Endothelial cell of umbilical vein (primary cell): ENCODE measurements at regions not wholly inside any gene's neighbourhood (a gene's known extent, or its start where the extent isn't known, plus 50 kb on each side); places are given as distances from the start of the nearest gene placed in this dataset.

Experiments used
- BruUV-seq: library from RNA; stranded (reverse); fragments of 400-500 nt; replicated peaks from 2 replicates; lab custom pipeline; 2021; lab: Mats Ljungman, UMichigan
- CTCF ChIA-PET: fragments of 300-600, 350-600 bp; sonication (Branson Sonifier 250); formaldehyde crosslinking; loops from one replicate; lab custom pipeline; 2021; ENCODE audit warnings: antibody characterized with exemption, inconsistent platforms; lab: Charles Lee
- POLR2A ChIA-PET: fragments of 300-600, 350-600 bp; sonication (Branson Sonifier 250); formaldehyde crosslinking; loops from one replicate; lab custom pipeline; 2021; ENCODE audit warnings: antibody characterized with exemption, inconsistent platforms; lab: Charles Lee
- DNase-seq: peaks from one replicate; pipeline ENCODE4 v3.0.0-alpha.2; 2011; ENCODE audit warnings: low read depth, low spot score
- FAIRE-seq: peaks from 2 replicates; lab custom pipeline; 2011; peaks lifted over from hg19 to GRCh38; lab: Jason Lieb, UNC
- H2AFZ ChIP-seq: 2 replicates; pipeline ENCODE4 v1.6.0; 2012; ENCODE audit warnings: low read depth, low read length, control low read depth, inconsistent platforms
- H3K27ac ChIP-seq: 2 replicates; pipeline ENCODE4 v1.5.1; 2011; ENCODE audit warnings: low read depth, mild to moderate bottlenecking, control low read depth, low read length, moderate library complexity; ENCODE audit not compliant: insufficient read depth
- H3K27me3 ChIP-seq, 2 experiments: 2 replicates each; pipeline versions ENCODE4 v1.6.0 to v1.6.1; 2011; ENCODE audit warnings: low read length in 2 of 2, mixed read lengths in 1 of 2; ENCODE audit not compliant: control insufficient read depth in 2 of 2, insufficient read depth in 2 of 2
- H3K36me3 ChIP-seq, 2 experiments: 2 replicates in 1 of 2; 3 replicates in 1 of 2; pipeline ENCODE4 v1.5.1; 2011; ENCODE audit warnings: low read length in 2 of 2, mild to moderate bottlenecking in 1 of 2, moderate library complexity in 1 of 2; ENCODE audit not compliant: control insufficient read depth in 2 of 2, insufficient read depth in 2 of 2; ENCODE audit errors: extremely low read depth in 1 of 2
- H3K4me1 ChIP-seq: 3 replicates; pipeline ENCODE4 v1.5.1; 2011; ENCODE audit warnings: mild to moderate bottlenecking, low read length; ENCODE audit not compliant: control insufficient read depth, insufficient read depth; ENCODE audit errors: extremely low read depth
- H3K4me2 ChIP-seq: 2 replicates; pipeline ENCODE4 v1.6.1; 2011; ENCODE audit warnings: low read length, control low read depth, mixed read lengths; ENCODE audit not compliant: insufficient read depth
- H3K4me3 ChIP-seq, 3 experiments: fragments of 200-600 bp in 1 of 3; sonication (generic), shearing (Covaris generic) in 1 of 3; replicated peaks in 1 of 3; 2 replicates each; pipeline ENCODE4 v1.5.1; 2011 to 2016; ENCODE audit warnings: control low read depth in 3 of 3, low read length in 3 of 3, mild to moderate bottlenecking in 2 of 3, inconsistent platforms in 1 of 3, low read depth in 1 of 3, moderate library complexity in 1 of 3; ENCODE audit not compliant: insufficient read depth in 1 of 3
- H3K79me2 ChIP-seq: 2 replicates; pipeline ENCODE4 v1.6.0; 2012; ENCODE audit warnings: low read length, inconsistent platforms; ENCODE audit not compliant: control insufficient read depth, insufficient read depth
- H3K9ac ChIP-seq: replicated peaks from 2 replicates; pipeline ENCODE3; 2011; ENCODE audit warnings: low read length, control low read depth; ENCODE audit not compliant: insufficient read depth; ENCODE audit errors: extremely low read depth
- H3K9me1 ChIP-seq: replicated peaks from 3 replicates; pipeline ENCODE4 v1.6.0; 2011; ENCODE audit warnings: mild to moderate bottlenecking, low read length; ENCODE audit not compliant: control insufficient read depth, insufficient read depth; ENCODE audit errors: extremely low read depth
- H3K9me3 ChIP-seq: replicated peaks from 2 replicates; pipeline ENCODE4 v1.5.1; 2012; ENCODE audit warnings: low read length, inconsistent platforms; ENCODE audit not compliant: control insufficient read depth, insufficient read depth
- H4K20me1 ChIP-seq: replicated peaks from 2 replicates; pipeline ENCODE3; 2011; ENCODE audit warnings: mild to moderate bottlenecking, low read length; ENCODE audit not compliant: control insufficient read depth, insufficient read depth; ENCODE audit errors: extremely low read depth
- CTCF ChIP-seq, 2 donors: IDR thresholded peaks; 1 replicate in 1 of 2; 2 replicates in 1 of 2; pipeline ENCODE4 v1.5.1; 2011; ENCODE audit warnings: low read length in 2 of 2, mild to moderate bottlenecking in 2 of 2, moderate library complexity in 2 of 2, control low read depth in 1 of 2, inconsistent platforms in 1 of 2, low read depth in 1 of 2; ENCODE audit not compliant: insufficient read depth in 1 of 2; ENCODE audit errors: extremely low read depth in 1 of 2
- EZH2 ChIP-seq: IDR thresholded peaks from 2 replicates; pipeline ENCODE4 v1.6.1; 2012; ENCODE audit warnings: borderline replicate concordance, low read depth, mild to moderate bottlenecking, moderate library complexity, low read length, inconsistent platforms; ENCODE audit not compliant: severe bottlenecking
- FOS ChIP-seq: IDR thresholded peaks from 2 replicates; pipeline ENCODE4 v1.6.1; 2011; ENCODE audit warnings: mild to moderate bottlenecking, low read length, moderate library complexity, borderline replicate concordance; ENCODE audit not compliant: insufficient read depth
- GATA2 ChIP-seq: IDR thresholded peaks from 2 replicates; pipeline ENCODE4 v1.7.0; 2011; ENCODE audit warnings: low read depth, mild to moderate bottlenecking, moderate library complexity, mixed read lengths, low read length; ENCODE audit not compliant: insufficient read length, insufficient read depth
- JUN ChIP-seq: IDR thresholded peaks from 2 replicates; pipeline ENCODE4 v1.6.1; 2011; ENCODE audit warnings: borderline replicate concordance, low read depth; ENCODE audit not compliant: insufficient read length, insufficient read depth
- MAX ChIP-seq: IDR thresholded peaks from 2 replicates; pipeline ENCODE4 v1.6.1; 2011; ENCODE audit not compliant: insufficient read depth, insufficient read length
- MYC ChIP-seq: IDR thresholded peaks from one replicate; pipeline ENCODE4 v1.6.1; 2011; ENCODE audit warnings: mild to moderate bottlenecking, low read depth, low read length
- POLR2A ChIP-seq: IDR thresholded peaks from 2 replicates; pipeline ENCODE4 v1.6.1; 2012; ENCODE audit warnings: low read depth, mild to moderate bottlenecking, control low read depth, low read length
- POLR2AphosphoS5 ChIP-seq: IDR thresholded peaks from 2 replicates; pipeline ENCODE4 v1.6.1; 2012; ENCODE audit warnings: low read depth, mild to moderate bottlenecking, control low read depth, low read length, moderate library complexity; ENCODE audit not compliant: insufficient read depth
- dilution Hi-C: fragments of 300-500 bp; cut with MboI; formaldehyde crosslinking; loops from one replicate; pipeline ENCODE4 v1.15.0; 2019; ENCODE audit warnings: low sequenced_read_pairs; ENCODE audit not compliant: extremely low pct_ligation_motif_present
- intact Hi-C: fragments of 100-400 bp; cut with micrococcal nuclease; formaldehyde crosslinking; loops from one replicate; pipeline ENCODE4 v1.10.0; 2022

GRCh38 chr5:133683646-133684596 is 71.6 kb upstream of the FSTL4 start:
- H4K20me1 ChIP-seq, result no peaks in the 10 kb centered on the region

More at GRCh38 chr5:133683646-133684596, 71.6 kb upstream of the FSTL4 start:
- no TSS peak for BruUV-seq
- no peak overlapping the region for H3K4me3 ChIP-seq
- no peak for DNase-seq
- ChIA-PET POLR2A (no interaction called here), CTCF (interaction anchor here (1.0 kb wide), 1 partner anchor 11 kb away, joined by 3 read pairs; no protein-coding TSS in a partner anchor)
- no peaks in the 10 kb centered on the region for H3K4me1 ChIP-seq
- H3K27me3 ChIP-seq, result peaks cover 0 to 2% of the 10 kb centered on the region in 2 experiments
- intact Hi-C loops, result no loop called here
- dilution Hi-C loops, result no loop called here
- no peak for FAIRE-seq
- H3K36me3 ChIP-seq, result no peaks in the 10 kb centered on the region
- no peak overlapping the region for H2AFZ ChIP-seq
- no peaks in the 10 kb centered on the region for H3K79me2 ChIP-seq
- no peak overlapping the region for H3K9ac ChIP-seq
- no peak overlapping the region for H3K27ac ChIP-seq
- no peaks in the 10 kb centered on the region for H3K9me1 ChIP-seq
- H3K9me3 ChIP-seq, result no peaks in the 10 kb centered on the region
- no peak for TF ChIP-seq MYC
- no peak for TF ChIP-seq FOS
- no peak for TF ChIP-seq GATA2
- TF ChIP-seq POLR2AphosphoS5, result no peak
- TF ChIP-seq POLR2A, result no peak
- TF ChIP-seq JUN, result no peak
- TF ChIP-seq EZH2, result no peak
- no peak for TF ChIP-seq CTCF (IDR thresholded peaks at IDR 0.05; ENCODE audit: extremely low read depth in 1 of 2, insufficient read depth in 1 of 2, low read depth in 1 of 2, low read length in 2 of 2)
- TF ChIP-seq MAX, result no peak
- no peak overlapping the region for H3K4me2 ChIP-seq
